ENCODE measurements at regions not wholly inside any gene's neighbourhood (a gene's known extent, or its start where the extent isn't known, plus 50 kb on each side); places are given as distances from the start of the nearest gene placed in this dataset.

DNA sequence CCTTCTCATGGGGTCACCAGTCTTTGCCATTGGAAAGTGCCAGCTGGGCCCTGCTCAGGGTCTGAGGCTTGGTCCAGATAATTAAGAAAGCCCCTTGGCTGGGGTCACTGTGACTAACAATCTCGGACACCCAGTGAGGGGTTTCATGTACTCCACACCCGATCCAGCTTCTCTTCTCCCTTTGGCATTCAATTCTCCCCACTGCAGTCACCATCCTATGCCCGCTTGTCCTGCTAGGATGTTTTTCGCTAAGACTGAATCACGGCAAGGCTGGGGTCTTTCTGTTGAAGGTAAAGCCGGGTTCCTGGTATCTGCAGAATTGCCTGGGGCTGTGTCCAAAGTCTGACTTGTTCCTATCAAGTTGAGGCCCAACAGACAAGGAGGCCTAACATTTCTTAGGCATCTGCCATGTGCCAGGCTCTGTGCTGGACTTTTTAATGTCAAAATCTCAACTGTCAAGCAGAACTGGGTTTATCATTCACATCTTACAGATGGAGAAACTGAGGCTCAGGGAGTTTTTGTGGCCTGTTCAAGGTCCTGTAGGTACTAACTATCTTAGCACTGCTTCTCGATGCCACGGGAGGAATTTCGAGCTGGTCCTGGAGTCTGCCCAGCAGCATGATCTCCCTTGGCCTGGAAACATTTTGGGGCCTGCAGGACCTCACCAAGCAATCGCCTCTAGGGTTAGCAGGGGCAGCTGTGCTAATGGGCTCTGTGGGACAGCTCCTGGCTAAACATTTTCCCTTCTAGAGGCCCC, 142.0 kb upstream of the ALDH1B1 start:
- TF ChIP-seq CTCF (conservative IDR thresholded peaks at IDR 0.05; ENCODE audit: low read length) (no peak), EZH2phosphoT487 (IDR thresholded peaks at IDR 0.05; ENCODE audit: borderline replicate concordance) (no peak)

Measured in Loucy (cell line).